ENCODE measurements at regions not wholly inside any gene's neighbourhood (a gene's known extent, or its start where the extent isn't known, plus 50 kb on each side); places are given as distances from the start of the nearest gene placed in this dataset.

DNA sequence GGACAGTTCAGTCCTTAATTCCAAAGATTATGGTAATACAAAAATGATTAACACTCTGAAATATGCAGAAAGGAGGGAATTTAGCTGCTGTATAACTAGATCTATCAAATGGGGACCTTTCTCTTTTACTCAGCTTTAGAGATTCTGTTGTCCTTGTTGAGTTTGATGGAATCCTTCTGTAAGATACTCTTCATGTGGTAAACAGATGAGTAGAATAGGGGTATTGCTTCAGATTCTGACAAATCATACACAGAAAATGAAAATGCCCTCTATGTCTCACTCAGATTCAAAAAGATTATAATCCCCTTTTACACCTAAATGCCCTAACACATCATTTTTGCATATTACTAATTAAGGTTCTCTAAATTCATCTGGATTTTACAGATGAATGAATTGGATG is 50.7 kb downstream of the ARHGAP35 start:
- DNase-seq: no peak

DNA sequence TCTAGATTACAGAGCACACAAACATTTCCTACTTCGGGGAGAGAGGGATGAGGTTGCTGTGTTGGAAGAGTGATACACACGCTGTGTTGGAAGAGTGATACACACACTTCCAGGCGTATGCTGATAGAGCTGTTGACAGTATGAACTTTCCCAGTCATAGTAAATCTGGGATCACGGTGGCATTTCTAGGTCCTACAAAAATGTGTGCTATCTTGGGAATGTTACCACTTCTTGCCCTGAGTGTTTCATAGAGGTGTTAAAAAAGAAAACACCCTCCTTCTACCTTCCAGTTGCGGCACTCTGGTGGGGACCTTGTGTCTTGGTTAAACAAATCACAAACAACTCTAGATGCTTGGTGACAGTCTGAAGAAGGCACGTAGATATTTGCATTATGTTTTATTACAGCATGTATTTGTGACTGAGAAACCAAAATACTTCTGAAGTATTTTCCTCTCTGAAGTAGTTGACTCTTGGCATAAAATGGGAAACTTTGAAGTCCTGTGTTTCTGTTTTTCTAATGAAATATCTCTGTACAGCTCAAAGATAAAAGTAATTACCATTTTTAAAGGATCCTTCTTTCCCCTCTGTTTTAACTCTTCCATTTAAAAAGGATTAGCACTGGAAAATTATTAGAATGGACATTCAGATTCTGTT is 52.5 kb downstream of the ARHGAP35 start:
- no peak for DNase-seq

DNA sequence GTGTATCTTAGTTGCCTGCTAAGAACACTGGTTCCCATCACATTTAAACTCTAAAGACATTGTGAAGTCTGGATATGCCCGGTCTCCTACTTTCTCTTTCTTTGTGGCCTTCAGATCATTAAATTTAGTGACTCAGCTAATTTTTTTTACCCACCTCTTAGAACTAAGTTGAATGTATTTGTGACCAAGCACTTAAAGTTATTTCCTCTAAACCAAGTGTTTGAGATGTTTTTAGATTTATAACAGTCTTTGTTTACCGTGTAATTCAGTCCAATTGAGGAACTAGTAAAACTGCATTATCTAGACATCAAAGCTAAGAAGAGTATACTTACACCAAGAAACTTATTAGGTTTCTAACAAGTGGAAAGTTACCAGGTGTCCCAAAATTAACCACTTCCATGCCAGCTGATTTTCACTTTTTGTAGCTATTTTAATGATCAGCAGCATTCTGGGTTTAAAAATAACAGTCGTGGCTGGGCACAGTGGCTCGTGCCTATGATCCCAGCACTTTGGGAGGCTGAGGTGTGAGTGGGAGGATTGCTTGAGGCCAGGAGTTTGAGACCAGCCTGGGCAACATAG is 53.1 kb downstream of the ARHGAP35 start:
- DNase-seq: peak; percentile 18 to 22

DNA sequence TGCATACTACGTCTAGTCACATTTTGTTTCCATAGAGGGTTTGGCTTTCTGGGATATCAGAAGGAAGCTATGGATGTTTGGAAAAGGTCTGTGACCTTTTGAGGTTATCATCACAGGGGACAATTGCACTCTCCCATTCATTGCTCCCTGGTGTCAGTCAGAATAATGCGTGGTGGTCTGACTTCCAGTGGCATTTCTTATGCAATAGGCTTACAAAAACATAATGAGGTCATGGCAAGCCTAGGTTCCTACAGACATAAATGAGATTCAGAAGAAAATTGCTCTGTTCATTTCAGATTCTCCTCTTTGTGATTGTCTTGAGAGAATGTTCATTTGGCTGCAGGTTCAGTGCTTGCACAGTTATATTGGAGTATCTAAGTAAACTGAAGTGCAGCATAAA is 54.6 kb downstream of the ARHGAP35 start:
- DNase-seq: peak; percentile 12 to 22

- no peak for DNase-seq
Observed at GRCh38 chr19:46917002-46917401, 56.2 kb downstream of the ARHGAP35 start.

GRCh38 chr19:46919324-46919723 is 58.5 kb downstream of the ARHGAP35 start:
- no peak for DNase-seq

GRCh38 chr19:46920362-46920761 is 59.6 kb downstream of the ARHGAP35 start:
- DNase-seq: no peak

- no peak for DNase-seq
Observed at GRCh38 chr19:46921071-46921470, 60.3 kb downstream of the ARHGAP35 start.

DNA sequence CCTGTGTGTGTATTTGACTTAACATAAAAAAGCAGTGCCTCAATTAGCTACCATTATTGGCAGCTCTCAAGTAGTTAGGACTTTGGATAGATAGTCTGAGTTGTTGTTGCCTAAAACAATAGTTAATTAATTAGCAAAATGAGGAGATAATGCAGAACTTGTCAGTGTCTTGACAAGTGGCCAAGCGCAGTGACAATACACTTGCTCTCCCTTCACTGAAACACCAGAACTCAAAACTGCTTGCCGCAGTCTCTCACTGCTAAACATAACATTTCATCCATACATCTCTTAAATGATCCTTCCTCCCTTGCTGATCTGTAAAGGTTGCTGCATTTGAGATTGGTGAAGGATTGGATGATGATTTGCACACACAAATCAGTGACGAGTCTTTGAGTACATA is 61.7 kb downstream of the ARHGAP35 start:
- DNase-seq: no peak

- DNase-seq: no peak
Observed at GRCh38 chr19:46924874-46925547, 64.2 kb downstream of the ARHGAP35 start.

DNA sequence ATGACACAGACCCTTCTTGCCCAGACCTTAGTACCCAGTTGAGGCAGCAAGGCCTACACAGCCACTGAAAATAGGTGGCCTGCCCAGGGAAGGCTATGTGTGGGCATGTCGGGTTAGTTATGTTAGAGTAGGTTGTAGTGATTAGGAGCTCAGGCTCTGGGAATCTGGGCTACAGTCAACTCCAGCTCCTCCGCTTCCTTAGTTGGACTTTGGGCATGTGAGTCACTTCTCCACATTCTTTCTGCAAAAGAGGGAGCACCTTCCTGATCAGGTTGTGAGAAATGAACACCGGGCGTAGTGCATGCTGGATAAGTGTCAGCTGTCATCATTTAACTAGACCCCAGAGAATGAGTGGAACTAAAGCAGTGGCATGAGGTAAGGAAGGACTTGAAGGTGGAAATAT is 64.8 kb downstream of the ARHGAP35 start:
- no peak for DNase-seq

GRCh38 chr19:46926170-46927071 is 65.6 kb downstream of the ARHGAP35 start:
- DNase-seq: no peak

DNA sequence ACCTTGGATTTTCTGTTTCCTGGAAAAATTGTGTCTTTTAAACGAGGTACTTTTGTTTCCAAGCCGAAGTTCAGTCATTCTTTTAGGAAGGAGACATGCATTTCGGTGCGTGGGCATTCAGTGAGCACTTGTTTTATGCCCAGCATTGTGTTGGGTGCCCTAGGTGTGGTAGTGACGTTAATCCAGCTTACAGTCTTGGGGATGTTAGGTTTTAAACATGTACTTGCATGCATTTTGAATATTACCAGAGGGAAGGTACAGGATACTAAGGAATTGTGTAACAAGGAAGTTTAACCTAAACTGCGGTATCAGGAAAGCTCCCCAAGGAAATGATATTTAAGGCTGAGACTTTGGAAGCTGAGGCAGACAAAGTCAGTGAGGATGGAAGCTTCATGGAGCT is 66.3 kb downstream of the ARHGAP35 start:
- no peak for DNase-seq

GRCh38 chr19:46927893-46928292 is 67.1 kb downstream of the ARHGAP35 start:
- no peak for DNase-seq

GRCh38 chr19:46928951-46929350 is 68.2 kb downstream of the ARHGAP35 start:
- DNase-seq: no peak

DNA sequence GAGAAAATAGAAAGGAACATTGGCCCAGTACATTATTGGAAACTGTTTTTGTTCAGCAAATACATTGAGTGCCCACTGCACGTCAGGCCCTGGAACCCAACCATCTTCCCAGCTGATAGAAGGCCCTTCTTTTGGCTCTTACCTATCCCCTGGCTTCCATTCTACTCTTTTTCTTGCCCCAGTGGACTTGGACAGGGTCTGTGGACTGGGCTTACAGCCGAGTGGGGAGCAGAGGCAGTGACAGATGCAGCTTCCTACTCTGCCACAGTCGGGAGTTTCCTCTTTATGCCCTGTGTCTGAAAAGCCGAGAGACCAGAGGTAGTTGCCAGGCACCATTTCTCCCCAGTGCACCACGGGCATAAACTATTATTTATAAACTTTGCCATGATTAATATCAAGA is 70.4 kb downstream of the ARHGAP35 start:
- no peak for DNase-seq

- no peak for DNase-seq
Observed at GRCh38 chr19:46932346-46932745, 71.5 kb downstream of the ARHGAP35 start.

DNA sequence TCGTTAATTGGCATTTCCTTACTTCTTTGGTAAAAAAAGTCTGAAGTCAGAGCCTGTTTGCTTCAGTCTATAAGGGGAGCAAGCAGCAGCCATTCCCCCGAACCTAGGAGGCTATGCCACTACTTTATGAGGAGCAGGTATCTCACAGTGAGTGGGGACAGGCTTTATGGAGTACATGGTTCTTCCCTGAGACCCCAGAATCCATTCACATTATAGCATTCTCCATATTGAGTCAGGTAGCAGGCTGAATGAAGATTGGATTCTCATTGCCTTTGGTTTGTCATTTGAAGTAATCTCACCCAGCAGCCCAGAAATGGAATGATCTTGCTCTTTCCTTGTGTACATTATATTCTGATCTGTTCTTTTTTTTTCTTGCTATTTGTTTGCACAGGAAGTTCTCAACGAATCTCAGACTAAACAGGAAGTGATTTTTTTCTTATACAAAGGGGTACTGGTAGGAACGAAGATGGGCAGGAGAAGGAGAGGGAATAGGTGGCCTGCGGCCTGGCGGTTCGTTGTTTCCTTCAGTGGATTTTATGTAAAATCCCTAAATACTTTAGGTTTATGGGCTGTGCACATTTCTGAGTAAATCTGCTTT is 74.4 kb downstream of the ARHGAP35 start:
- DNase-seq: no peak

DNA sequence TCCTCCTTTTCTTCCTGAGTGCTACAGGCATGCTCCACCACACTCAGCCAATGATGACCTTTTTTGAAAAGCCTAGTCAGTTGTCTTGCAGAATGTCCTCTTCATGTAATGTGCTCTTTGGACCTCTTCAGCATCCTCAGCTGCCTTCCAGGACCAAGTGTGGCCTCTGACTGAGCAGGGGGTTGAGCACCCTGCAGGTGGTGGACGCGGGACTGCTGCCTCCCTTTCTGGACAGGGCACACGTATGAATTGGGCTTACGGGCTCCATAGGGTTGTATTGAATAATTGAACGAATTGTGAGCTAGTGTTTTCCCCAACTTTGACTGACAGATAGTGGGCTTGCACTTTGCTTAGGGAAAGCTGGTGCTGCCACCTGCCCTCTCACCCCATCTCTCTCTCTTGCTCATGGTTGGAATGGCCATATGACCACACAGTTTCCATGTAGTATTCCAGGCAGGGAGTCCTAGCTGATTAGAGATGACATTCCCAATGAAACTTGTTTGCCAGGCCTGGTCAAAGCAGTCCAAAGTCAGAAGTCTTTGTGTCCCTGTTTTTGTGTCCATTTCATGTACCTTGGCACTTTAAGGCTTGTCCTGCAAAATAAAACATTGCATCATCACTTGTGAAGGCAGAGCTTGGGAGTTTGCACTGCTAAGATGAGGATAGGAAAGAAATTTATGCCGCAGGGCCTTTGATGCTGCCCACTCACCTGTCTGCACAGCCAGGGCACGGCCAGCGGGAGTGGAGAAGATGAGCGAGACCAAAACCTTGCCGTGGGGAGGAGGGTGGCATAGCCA is 76.3 kb upstream of the NPAS1 start:
- no peak for DNase-seq

GRCh38 chr19:46944123-46944748 is 75.4 kb upstream of the NPAS1 start:
- DNase-seq: no peak

DNA sequence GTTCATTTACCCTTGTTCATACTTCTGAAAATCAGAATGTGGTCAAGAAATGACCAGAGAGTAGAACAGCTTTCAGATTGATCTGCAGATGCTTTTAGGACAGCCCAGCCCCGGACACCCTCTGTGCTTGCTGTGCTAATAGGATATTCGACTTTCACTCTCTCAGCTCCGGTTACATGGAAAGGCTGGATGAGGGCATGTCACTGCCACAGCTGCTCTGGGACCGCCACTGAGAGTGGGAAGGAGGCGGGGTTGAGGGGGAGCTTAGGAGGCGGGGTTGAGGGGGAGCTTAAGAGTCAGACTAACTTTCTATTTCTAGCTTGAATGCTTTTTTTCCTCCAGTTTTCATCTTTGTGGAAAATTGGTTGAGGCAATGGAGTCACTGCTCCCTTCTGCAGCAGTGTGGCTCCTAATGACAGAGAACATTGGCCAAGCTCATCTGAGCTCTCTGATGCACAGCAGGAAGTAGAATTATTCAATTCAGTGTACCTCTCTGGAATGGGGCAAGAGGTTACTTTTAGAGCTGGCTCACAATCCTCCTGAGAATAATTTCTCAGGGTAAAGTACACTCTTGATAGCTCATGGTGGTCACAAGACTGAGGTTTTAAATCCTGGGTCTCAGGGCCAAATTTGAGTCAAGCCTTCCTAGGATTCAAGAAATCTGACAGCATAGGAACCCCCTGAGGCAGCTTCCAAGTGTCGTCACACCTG is 74.6 kb upstream of the NPAS1 start:
- no peak for DNase-seq

Measured in inflammatory macrophage treated with lipopolysaccharide for 1 hour (primary cell).